HG03432 (cell line): ENCODE measurements at regions not wholly inside any gene's neighbourhood (a gene's known extent, or its start where the extent isn't known, plus 50 kb on each side); places are given as distances from the start of the nearest gene placed in this dataset.

Source experiments
- ATAC-seq: cut with Tn5 transposase; IDR thresholded peaks from one replicate; pipeline ENCODE4 v1.9.1; 2021; ENCODE audit warnings: mild to moderate bottlenecking, moderate library complexity; ENCODE audit not compliant: unreplicated experiment

DNA sequence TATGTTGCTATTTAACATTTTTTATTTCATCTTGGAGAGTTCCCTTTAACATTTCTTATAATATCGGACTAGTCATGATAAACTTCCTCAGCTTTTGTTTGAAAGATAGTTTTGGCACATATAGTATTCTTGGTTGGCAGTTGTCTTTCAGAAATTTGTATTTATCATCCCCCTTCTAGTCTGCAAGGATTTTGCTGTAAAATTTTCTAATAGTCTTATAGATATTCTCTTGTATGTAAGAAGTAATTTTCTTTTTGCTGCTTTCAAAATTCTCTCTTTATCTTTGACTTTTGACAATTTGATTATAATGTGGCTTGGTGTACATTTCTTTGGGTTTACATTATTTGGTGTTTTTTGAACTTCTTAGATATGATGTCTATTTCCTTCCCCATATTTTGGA is 116.0 kb upstream of the AVPR1A start:
- no peak for ATAC-seq

DNA sequence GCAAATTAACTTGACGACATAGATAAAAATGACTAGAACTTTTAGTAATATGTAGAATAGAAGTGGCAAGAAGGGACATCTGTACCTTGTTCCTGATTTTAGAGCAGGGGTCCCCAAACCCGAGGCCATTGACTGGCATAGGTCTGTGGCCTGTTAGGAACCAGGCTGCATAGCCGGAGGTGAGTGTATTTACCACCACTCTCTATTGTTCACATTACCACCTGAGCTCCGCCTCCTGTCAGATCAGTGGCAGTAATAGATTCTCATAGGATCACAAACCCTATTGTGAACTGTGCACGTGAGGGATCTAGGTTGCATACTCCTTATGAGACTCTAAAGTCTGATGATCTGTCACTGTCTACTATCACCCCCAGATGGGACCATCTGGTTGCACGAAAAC is 113.6 kb upstream of the AVPR1A start:
- no peak for ATAC-seq

DNA sequence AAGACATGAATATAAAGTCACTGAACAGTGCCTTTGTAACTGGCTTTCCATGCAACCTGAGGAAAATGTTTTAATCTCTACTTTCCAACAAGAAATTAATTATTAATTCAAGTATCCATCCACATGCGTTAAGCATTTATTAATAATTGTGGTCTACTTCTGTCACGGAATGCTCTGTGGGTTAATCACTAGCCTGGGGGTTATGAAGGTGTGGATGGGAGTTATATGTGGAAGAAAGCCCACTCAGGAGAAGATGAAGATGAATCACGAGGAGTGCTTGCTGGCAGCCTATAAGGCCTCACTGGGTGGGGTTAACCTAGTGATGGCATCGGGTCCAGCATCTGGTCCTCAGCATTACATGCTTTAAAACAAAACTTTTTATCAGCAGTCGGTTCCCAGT is 99.5 kb upstream of the AVPR1A start:
- ATAC-seq = no peak

DNA sequence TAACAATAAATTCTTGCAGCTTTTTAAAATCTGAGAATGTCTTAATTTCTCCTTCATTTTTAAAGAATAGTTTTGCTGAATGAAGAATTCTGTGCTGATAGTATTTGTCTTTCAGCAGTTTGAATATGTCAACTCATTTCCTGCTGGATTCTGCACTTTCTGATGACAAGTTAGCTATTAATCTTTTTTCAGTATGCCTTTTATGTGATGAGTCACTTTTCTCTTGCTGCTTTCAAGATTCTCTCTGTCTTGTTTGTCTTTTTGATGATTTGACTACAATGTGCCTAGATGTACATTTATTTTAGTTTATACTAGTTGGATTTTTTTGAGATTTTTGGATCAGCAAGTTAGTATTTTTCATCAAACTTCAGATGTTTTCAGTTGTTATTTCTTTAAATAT is 87.9 kb upstream of the AVPR1A start:
- ATAC-seq = no peak

DNA sequence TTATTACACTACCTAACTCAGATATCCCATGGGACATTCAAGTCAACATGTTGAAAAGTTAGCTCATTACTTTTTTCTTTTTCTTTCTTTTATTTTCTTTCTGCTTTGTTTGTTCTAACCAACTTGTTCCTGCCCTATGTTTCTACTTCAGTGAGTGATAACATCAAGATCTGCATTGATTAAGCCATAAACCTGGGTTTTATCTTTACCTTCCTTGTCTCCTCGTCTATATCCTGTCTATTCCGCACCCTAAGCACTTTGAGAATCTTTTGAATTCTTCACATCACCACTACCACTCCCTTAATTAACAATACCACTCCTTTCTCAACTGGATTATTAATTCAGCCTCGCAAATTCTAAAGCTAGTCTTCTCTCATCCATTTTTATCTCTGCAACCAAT is 81.9 kb upstream of the AVPR1A start:
- ATAC-seq = no peak

DNA sequence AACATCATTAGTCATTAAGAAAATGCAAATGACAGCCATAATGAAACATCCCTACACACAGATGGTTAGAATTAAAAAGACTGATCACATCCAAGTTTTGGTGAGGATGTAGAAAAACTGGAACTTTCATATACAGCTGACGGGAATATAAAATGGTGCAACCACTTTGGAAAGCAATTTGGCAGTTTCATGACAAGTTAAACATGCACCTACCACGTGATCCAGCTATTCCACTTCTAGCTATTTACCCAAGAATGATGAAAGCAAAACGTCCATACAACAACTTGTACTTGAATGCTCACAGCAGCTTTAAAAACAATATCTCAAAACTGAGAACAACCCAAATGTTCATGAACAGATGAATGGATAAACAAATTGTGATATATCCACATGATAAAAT is 77.9 kb upstream of the AVPR1A start:
- ATAC-seq = no peak

DNA sequence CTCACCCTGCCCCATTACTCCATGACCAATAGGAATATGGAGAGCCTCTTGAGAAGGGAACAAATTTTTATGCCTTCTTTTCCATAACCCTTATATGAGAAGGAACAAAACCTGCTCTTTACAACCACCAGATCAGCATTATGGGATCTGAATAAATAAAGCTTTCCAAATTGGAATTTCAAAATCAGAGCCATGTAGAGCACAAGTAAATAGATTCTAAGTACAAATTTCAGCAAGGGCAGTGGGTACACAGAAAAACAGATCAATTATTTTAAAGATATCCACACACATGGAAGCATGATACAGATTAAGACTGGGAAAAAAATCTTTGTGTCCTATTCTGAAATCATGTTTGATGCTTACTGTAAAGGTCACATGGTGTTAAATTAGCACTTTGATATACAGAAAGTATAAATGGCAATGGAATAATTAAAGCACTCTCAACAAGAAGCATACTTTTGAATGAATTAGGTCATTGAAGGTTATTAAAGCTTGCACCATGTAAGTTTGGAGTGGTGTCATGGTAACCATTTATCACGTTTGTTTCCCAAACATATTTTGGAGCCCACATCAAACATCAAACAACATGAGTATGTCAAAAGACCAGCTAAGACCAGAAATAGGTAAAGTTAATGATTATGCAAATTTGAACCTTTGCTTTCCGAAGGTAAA is 75.9 kb upstream of the AVPR1A start:
- ATAC-seq = no peak

DNA sequence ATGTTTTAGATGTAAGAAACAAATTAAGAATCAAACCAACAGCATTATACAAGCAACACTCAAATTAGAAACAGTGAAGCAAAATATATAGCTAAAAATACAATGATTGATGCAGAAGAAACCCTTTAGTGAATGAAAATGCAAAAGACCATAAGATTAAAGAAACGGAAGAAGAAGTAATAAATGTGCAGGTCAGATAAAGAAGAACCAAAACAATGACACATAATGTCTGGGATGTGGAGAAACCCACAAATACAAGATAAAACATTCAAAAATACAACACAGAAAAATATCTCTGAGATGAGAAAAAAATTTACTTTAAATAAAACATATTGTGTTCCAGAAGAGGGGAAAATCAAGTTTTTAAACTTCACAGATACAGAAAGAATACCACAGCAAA is 73.4 kb upstream of the AVPR1A start:
- no peak for ATAC-seq

DNA sequence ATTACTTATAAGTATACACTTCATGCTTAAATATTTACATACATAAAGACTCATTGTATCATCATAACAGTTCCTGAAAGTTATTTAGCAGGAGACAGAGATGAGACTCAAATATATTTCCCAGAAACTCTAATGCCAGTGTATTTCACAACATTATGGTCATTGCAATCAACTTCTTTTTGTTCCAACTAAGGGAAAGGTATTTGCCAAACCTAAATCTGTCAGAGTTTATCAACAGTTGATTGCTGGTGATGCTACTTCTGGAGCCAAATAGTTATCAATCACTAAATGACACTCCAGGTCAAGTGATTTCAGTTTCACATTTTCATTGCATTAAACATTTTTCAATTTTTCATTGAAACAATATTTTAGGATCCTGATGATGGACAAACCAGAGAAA is 72.1 kb upstream of the AVPR1A start:
- no peak for ATAC-seq

DNA sequence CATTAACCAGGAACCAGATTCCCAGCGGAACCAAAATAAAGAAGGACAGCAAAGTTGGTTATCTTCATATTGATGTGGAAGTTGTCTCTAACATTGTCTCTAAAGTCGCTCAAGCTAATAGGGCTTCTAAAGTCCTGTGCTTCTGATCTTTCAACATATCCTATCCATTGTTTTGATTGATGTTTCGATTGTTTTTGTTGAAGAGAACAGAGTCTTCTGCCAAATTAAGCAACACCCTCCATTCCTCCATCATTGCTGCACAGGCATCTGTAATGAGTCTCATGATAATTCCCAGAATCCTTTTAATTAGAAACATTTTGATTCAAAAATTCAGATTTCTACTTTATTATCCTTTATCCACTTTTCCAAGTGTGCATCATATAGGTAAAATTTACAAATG is 71.6 kb upstream of the AVPR1A start:
- no peak for ATAC-seq

DNA sequence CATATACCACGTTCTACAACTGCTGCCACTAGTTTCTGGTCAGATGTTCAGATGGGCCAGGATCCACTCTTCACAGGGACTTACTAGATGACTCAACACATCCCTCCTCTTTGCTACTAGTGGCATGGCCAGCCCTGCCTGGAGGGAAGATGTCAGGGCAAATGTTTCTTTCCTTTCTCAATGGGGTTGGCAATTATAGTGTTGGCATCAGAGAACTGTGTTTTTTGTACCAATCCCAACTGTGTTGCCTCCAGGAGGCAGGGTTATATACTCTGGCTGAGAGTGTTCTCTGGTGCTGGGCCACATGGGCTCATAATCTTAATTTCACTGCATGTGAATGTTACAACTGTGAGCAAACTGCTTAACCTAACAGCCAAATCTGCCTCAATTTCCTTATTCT is 69.9 kb upstream of the AVPR1A start:
- no peak for ATAC-seq

DNA sequence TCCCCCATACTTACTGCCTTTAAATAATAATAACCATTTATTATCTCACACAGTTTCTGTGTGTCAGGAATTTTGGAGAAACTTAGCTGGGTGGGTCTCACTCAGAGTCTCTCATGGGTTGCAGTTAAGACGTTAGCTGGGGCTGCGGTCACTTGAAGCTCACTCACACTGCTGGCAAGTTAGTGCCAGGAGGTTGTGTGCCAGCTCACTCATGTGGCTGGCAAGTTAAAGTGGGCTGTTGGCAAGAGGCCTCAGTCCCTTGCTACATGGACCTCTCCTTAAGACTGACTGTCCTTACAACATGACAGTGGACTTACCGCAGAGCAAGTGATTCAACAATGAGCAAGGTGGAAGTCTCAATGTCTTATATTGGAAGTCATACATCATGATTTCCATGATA is 61.3 kb upstream of the AVPR1A start:
- no peak for ATAC-seq

DNA sequence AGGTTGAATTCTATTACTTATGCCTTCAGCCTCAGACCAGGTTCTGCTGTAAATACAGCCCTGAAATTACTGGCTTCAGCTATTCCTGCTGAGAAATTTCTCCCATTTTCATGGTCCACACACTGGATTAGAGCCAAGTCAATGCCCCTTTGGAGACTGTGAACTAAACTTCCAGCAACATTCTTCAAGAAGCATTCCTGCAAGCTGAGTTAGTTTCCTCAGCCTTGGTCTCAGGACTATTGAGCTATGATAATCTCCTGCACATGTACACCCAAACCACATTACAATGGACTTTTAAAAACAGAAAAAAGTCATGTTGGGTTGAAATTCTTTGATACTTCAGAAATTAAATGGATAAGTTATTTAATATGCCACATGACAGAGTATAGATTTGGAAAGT is 58.0 kb upstream of the AVPR1A start:
- ATAC-seq = no peak

DNA sequence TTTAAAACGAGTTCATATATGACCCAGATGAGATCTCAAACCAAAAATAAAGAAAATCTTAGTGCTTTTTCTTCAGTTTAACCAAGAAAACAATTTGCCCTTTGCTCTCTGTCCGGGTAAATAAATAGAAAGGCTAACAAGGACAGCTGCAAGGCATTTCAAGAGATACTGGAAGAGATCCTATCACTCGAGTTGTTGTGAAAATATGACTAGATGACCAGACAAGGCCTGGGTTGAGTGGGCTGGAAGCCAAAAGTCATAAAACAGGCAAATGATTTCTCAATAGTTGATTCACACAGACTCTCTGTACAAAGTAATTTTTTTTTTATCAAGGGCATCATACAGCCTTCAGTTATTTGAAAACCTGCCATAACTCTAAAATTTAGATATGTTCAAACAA is 55.9 kb upstream of the AVPR1A start:
- ATAC-seq = no peak

DNA sequence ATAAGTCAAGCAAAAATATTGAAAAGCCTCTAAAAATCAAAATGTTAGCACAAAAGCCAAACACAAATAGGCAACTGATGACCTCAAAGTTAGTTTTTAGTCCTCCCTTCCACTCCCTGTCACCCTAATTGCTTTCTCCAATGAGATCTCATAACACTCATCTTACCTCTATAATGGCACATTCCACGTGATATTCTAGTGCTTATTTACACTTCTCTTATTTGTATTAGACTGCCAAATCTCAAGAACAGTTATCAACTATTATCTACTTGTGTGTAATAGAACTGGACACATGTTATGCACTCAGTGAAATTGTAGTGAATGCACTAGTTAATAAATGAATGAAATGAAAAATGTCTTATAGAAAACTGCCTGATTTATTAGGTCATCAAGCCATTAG is 55.5 kb upstream of the AVPR1A start:
- no peak for ATAC-seq
